ENCODE measurements at regions not wholly inside any gene's neighbourhood (a gene's known extent, or its start where the extent isn't known, plus 50 kb on each side); places are given as distances from the start of the nearest gene placed in this dataset.

DNA sequence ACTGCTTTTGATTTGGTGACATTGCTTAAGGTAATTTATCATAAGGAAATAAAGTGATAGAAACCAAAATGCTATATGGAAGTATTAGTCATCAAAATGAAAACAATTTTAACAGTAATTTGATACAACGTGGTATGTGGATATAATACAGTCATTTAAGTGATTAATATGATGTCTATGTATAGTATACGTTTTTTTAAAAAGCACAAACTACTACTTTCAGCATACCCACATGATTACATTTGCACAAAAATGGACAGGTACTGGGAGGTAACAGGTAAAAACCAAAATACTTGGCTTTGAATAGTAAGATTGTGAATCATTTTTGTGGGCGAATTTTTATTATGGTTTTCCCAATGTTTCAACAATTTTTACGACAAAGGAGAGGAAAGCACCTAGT is 97.6 kb downstream of the OGFRL1 start:
- H3K9ac ChIP-seq (ENCODE audit: low read depth, low read length): no peak overlapping the region
- H3K27ac ChIP-seq (ENCODE audit: low read length): no peak overlapping the region
- peaks cover 26% of the 10 kb centered on the region for H3K4me1 ChIP-seq (ENCODE audit: insufficient read depth, low read length)

DNA sequence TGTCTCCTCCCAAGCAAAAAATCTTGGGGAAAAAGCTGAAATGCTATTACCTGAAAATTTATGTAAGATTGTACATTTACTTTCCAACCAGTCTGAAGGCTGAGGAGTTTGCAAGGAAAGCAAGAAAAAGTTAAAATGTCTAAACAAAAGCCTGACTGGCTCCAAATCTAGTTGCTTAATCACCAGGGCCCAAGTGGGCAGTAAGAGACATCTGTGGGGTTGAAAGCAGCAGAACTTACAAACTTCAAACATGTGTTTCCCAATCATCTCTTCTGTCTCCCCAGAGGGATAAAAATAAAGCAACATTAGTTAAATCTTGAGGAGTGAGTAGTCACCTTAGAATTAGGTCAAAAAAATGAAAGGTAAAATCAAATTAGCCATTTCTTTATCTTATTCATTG is 98.6 kb downstream of the OGFRL1 start:
- Histone ChIP-seq H3K27me3 (ENCODE audit: insufficient read depth, low read length) (no peaks in the 10 kb centered on the region), H3K36me3 (ENCODE audit: insufficient read depth, low read depth, low read length) (no peaks in the 10 kb centered on the region), H3K9me3 (ENCODE audit: insufficient read depth, low read depth, low read length) (no peaks in the 10 kb centered on the region), H3K9ac (ENCODE audit: low read depth, low read length) (no peak overlapping the region), H3K4me3 (ENCODE audit: low read length) (no peak overlapping the region), H3K27ac (ENCODE audit: low read length) (no peak overlapping the region), H3K4me1 (ENCODE audit: insufficient read depth, low read length) (peaks cover 26% of the 10 kb centered on the region)

More for the DNA sequence above, 97.6 kb downstream of the OGFRL1 start:
- Histone ChIP-seq H3K27me3 (ENCODE audit: insufficient read depth, low read length) (no peaks in the 10 kb centered on the region), H3K36me3 (ENCODE audit: insufficient read depth, low read depth, low read length) (no peaks in the 10 kb centered on the region), H3K4me3 (ENCODE audit: low read length) (no peak overlapping the region), H3K9me3 (ENCODE audit: insufficient read depth, low read depth, low read length) (no peaks in the 10 kb centered on the region)

DNA sequence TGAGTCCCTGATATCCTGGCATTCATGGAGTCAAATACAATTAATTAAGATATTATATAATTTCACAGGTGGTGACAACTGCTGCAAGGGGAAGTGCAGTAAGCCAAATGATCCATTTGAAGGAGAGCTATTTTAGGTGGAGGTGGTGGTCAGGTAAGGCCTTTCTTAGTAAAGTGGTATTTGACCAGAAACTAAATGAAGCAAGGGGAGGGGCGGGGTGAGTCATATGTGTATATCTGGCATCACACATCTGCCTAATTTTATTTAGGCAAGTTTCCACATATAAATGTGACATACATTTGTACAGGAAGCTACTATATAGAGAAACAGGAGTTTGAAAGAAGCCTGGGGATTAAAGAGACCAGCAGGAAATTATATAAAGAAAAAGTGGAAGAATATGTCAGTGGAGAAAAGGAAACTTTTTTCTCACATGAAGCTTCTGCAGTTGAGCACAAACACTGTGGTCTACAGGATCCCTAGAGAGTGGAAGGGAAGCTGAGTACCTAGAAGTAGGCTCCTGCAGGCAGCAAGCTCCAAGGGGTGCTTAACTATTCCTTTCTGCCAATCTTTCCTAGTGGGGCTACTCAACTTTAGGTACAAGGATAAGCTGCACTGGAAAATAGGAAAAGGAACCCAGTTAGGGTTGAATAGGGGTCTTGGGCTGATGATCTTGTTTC is 99.6 kb downstream of the OGFRL1 start:
- H3K4me1 ChIP-seq (ENCODE audit: insufficient read depth, low read length): peaks cover 26% of the 10 kb centered on the region
- no peak overlapping the region for H3K4me3 ChIP-seq (ENCODE audit: low read length)
- H3K27me3 ChIP-seq (ENCODE audit: insufficient read depth, low read length): no peaks in the 10 kb centered on the region
- H3K9me3 ChIP-seq (ENCODE audit: insufficient read depth, low read depth, low read length): no peaks in the 10 kb centered on the region
- no peak overlapping the region for H3K9ac ChIP-seq (ENCODE audit: low read depth, low read length)
- H3K27ac ChIP-seq (ENCODE audit: low read length): no peak overlapping the region
- H3K36me3 ChIP-seq (ENCODE audit: insufficient read depth, low read depth, low read length): no peaks in the 10 kb centered on the region

DNA sequence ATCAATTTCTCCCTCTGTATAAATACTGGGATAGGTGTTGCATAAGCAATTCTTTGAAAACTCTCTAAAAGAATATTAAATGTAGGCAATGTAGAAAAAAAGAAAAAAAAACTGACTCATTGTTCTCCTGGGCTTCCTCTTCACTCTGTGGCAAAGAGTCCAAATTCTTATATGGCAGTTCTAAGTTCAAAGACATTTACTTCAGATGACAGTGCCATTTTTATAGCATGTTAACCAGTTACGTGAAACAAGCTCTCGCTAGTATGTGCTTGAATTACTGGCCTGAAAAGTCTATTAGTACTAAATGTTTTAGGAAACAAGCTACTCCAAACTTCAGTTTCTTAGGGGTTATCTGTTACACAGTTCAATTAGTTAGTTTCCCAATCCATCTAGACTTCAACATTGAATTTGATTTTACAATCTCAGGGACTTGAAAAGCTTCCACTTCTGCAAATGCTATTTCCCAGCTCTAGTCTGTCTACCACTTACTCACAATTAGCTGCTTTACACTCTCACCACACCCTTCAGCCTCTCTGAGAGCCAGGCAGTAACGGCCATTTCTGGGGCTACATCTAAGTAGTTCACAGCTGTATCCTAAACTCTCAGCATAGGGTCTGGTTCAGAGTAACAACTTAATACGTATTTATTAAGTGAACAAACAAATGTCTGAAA is 100.4 kb downstream of the OGFRL1 start:
- Histone ChIP-seq H3K27ac (ENCODE audit: low read length) (no peak overlapping the region), H3K36me3 (ENCODE audit: insufficient read depth, low read depth, low read length) (no peaks in the 10 kb centered on the region), H3K9me3 (ENCODE audit: insufficient read depth, low read depth, low read length) (no peaks in the 10 kb centered on the region), H3K9ac (ENCODE audit: low read depth, low read length) (no peak overlapping the region), H3K4me1 (ENCODE audit: insufficient read depth, low read length) (peaks cover 22% of the 10 kb centered on the region), H3K27me3 (ENCODE audit: insufficient read depth, low read length) (no peaks in the 10 kb centered on the region), H3K4me3 (ENCODE audit: low read length) (no peak overlapping the region)

DNA sequence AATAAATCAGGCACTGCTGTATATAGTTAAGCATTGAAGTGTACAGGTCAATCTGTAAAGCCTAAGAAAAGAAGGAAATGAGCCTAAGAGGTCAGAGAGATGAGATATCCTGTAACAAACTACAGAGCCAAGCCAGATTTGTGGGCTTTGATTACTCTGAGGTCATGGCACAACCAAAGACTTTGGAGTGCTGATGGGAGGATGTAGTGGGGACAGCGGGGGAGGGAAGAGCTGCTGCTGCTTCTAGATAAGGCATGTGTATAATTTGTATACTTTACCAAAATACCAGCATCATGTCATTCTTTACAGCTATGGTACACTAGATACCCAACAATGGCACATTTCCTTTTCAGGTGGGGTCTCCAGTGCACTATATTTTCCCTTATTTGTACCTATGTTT is 102.5 kb downstream of the OGFRL1 start:
- Histone ChIP-seq H3K4me1 (ENCODE audit: insufficient read depth, low read length) (peaks cover 19% of the 10 kb centered on the region; the same call in 1 of the 2 replicates), H3K4me3 (ENCODE audit: low read length) (no peak overlapping the region), H3K36me3 (ENCODE audit: insufficient read depth, low read depth, low read length) (no peaks in the 10 kb centered on the region), H3K27ac (ENCODE audit: low read length) (no peak overlapping the region), H3K9ac (ENCODE audit: low read depth, low read length) (no peak overlapping the region), H3K9me3 (ENCODE audit: insufficient read depth, low read depth, low read length) (no peaks in the 10 kb centered on the region), H3K27me3 (ENCODE audit: insufficient read depth, low read length) (no peaks in the 10 kb centered on the region)

DNA sequence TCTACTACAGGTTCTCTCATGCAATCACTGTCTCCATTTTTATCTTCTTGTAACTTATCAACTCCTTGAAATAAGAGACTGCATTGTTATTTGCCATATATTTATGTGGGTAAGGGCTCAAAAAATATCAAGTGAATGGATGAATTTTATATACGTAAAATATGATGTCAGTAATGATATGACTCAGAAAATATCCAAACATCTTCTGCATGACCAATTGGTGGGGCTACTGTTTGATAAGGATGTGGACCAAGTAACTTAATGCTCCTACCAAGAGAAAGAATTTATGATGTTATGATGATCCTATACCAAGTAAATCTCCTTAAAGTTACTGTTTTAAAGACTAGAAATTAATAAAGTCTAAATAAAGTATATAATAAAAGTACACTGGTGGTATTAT is 103.7 kb downstream of the OGFRL1 start:
- Histone ChIP-seq H3K4me3 (ENCODE audit: low read length) (no peak overlapping the region), H3K27ac (ENCODE audit: low read length) (no peak overlapping the region), H3K4me1 (ENCODE audit: insufficient read depth, low read length) (peaks cover 9% of the 10 kb centered on the region; the same call in 1 of the 2 replicates), H3K36me3 (ENCODE audit: insufficient read depth, low read depth, low read length) (no peaks in the 10 kb centered on the region), H3K9ac (ENCODE audit: low read depth, low read length) (no peak overlapping the region), H3K27me3 (ENCODE audit: insufficient read depth, low read length) (no peaks in the 10 kb centered on the region), H3K9me3 (ENCODE audit: insufficient read depth, low read depth, low read length) (no peaks in the 10 kb centered on the region)

DNA sequence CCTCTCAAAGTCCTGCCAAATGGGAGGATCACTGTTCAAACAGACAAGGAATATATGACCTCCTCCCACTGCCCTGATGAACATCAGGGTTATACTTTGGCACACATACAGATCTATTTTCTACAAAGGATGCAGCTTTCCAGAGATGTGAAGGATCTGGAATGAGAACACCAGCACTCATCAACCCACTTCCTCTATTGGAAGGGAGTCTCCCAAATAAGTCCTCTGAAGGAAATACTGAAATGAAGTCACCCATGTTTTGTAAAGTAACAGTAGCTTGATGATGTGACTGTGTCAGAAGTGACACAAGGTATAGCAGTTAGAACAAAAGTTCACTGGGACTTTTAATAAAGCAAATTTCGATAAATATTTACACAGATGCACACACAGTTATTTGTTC is 104.9 kb downstream of the OGFRL1 start:
- Histone ChIP-seq H3K4me1 (ENCODE audit: insufficient read depth, low read length) (peaks cover 6% of the 10 kb centered on the region; the same call in 1 of the 2 replicates), H3K36me3 (ENCODE audit: insufficient read depth, low read depth, low read length) (no peaks in the 10 kb centered on the region), H3K9me3 (ENCODE audit: insufficient read depth, low read depth, low read length) (no peaks in the 10 kb centered on the region), H3K9ac (ENCODE audit: low read depth, low read length) (no peak overlapping the region), H3K27me3 (ENCODE audit: insufficient read depth, low read length) (no peaks in the 10 kb centered on the region), H3K4me3 (ENCODE audit: low read length) (no peak overlapping the region), H3K27ac (ENCODE audit: low read length) (no peak overlapping the region)

DNA sequence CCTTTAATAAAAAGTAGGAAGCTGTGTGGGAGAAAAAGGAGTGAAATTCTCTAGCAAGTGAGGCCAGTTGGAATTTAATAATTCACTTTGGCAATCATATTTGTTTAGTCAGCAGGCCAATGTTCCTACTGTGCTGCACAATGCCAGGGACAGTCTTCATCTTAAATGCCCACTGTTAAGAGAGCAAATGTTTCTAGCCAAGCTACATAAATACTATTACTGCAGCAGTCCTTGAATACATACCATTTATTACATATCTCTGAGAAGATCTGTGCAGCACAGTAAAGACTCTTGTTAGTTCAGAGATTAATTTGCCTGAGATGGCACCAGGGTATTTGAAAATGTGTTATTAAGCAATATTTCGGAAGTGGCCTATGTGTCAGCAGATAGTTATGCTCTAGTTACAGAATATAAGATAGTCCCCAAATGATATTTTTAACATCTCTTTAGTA is 105.4 kb downstream of the OGFRL1 start:
- no peak overlapping the region for H3K27ac ChIP-seq (ENCODE audit: low read length)

DNA sequence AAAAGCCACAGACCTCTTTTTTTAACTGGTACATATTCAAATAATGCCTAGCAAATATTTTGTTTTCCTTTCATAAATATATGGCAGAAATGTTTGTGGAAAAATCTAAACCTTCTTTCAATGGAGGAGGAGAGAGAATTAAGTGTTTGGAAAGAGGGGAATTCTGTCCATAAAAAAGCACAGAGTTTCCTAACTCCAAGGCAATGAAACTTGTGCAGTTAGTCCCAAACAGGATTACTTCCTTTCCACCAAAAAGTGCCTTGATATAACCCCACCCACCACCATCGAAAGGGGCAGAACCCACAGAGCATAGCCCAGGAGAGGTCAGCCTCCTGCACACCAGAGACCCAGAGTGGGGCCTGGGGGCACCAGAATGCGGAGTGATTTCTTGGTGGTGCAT is 106.3 kb downstream of the OGFRL1 start:
- Histone ChIP-seq H3K36me3 (ENCODE audit: insufficient read depth, low read depth, low read length) (no peaks in the 10 kb centered on the region), H3K27ac (ENCODE audit: low read length) (no peak overlapping the region), H3K27me3 (ENCODE audit: insufficient read depth, low read length) (no peaks in the 10 kb centered on the region), H3K4me3 (ENCODE audit: low read length) (no peak overlapping the region), H3K9me3 (ENCODE audit: insufficient read depth, low read depth, low read length) (no peaks in the 10 kb centered on the region), H3K4me1 (ENCODE audit: insufficient read depth, low read length) (peaks cover 5% of the 10 kb centered on the region; the same call in 1 of the 2 replicates), H3K9ac (ENCODE audit: low read depth, low read length) (no peak overlapping the region)

More for the DNA sequence above, 105.4 kb downstream of the OGFRL1 start:
- no peaks in the 10 kb centered on the region for H3K9me3 ChIP-seq (ENCODE audit: insufficient read depth, low read depth, low read length)
- H3K4me1 ChIP-seq (ENCODE audit: insufficient read depth, low read length): peaks cover 5% of the 10 kb centered on the region; the same call in 1 of the 2 replicates
- H3K27me3 ChIP-seq (ENCODE audit: insufficient read depth, low read length): no peaks in the 10 kb centered on the region
- H3K9ac ChIP-seq (ENCODE audit: low read depth, low read length): no peak overlapping the region
- H3K4me3 ChIP-seq (ENCODE audit: low read length): no peak overlapping the region
- no peaks in the 10 kb centered on the region for H3K36me3 ChIP-seq (ENCODE audit: insufficient read depth, low read depth, low read length)

DNA sequence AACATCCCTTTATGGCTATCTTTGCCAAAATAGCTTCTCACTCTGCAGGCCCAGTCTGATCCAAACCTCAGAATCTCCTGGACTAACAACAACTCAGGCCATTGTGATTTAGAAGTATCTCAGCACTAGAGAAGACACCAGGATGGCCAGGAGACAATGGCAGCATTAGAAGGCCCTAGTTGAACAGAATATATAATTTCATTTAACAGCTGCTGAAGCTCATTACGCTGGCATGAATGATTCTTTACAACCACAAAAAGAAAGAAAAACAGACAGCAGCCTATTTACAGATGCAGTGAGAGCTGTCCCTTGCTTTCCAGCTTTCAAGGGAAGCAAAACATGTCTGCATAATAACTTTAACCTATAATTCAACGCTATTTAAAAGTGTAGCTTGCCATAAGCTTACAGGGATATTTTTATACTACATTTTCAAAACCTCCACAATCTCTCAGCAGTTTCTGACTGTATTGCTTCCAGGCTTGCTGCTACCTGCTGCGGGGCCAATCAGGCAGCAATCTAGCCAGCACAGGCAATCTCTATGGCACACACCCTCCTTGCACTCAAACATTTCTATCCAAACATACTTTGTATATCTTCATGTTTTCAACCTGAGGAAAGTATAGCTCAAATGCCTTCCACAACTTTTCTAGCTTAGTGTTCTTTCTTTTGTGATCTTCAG is 107.3 kb downstream of the OGFRL1 start:
- Histone ChIP-seq H3K4me1 (ENCODE audit: insufficient read depth, low read length) (0 out of 2 replicates have a peak, but pooled peaks cover 3% of the 10 kb centered on the region), H3K27me3 (ENCODE audit: insufficient read depth, low read length) (no peaks in the 10 kb centered on the region), H3K27ac (ENCODE audit: low read length) (no peak overlapping the region), H3K36me3 (ENCODE audit: insufficient read depth, low read depth, low read length) (no peaks in the 10 kb centered on the region), H3K4me3 (ENCODE audit: low read length) (no peak overlapping the region), H3K9ac (ENCODE audit: low read depth, low read length) (no peak overlapping the region), H3K9me3 (ENCODE audit: insufficient read depth, low read depth, low read length) (no peaks in the 10 kb centered on the region)

DNA sequence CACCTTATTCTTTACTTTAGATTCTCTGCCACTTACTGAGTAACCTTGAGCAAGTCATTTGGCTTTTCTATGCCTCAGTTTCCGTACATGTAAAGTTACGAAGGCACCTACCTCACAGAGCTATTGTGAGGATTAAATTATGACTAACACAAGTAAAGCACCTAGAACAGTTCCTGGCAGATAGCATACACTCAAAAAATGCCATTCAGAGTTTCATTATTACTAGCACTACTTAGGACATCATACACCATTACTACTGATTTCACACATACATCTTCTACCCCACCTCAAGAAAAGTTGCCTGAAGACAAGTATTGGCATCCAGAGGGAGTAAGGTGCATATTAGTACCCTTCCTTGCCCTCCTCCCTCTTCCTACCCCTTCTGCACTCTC is 107.8 kb downstream of the OGFRL1 start:
- H3K9me3 ChIP-seq (ENCODE audit: insufficient read depth, low read depth, low read length): no peaks in the 10 kb centered on the region
- no peak overlapping the region for H3K27ac ChIP-seq (ENCODE audit: low read length)
- H3K9ac ChIP-seq (ENCODE audit: low read depth, low read length): no peak overlapping the region
- H3K27me3 ChIP-seq (ENCODE audit: insufficient read depth, low read length): no peaks in the 10 kb centered on the region
- no peaks in the 10 kb centered on the region for H3K4me1 ChIP-seq (ENCODE audit: insufficient read depth, low read length)
- H3K36me3 ChIP-seq (ENCODE audit: insufficient read depth, low read depth, low read length): no peaks in the 10 kb centered on the region
- H3K4me3 ChIP-seq (ENCODE audit: low read length): no peak overlapping the region

DNA sequence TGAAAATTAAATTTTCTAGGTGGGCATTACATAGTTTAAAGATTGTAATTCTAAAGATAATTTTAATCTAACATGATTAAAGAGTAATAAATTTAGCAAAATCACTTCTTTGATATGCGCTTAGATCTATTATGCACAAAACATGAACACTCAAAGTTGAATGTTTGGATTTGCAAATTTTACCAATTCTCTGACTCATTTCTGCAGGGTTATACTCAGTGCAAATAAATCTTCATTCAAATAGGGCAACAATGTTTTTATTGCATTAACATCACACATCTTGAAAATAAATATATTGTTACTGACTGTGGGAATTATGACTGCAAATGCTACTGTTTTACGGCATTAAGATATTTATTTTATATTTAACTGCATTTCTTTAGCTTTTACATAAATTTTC is 110.7 kb downstream of the OGFRL1 start:
- Histone ChIP-seq H3K4me3 (ENCODE audit: low read length) (no peak overlapping the region), H3K9ac (ENCODE audit: low read depth, low read length) (no peak overlapping the region), H3K4me1 (ENCODE audit: insufficient read depth, low read length) (peaks cover 19% of the 10 kb centered on the region), H3K36me3 (ENCODE audit: insufficient read depth, low read depth, low read length) (no peaks in the 10 kb centered on the region), H3K27me3 (ENCODE audit: insufficient read depth, low read length) (no peaks in the 10 kb centered on the region), H3K27ac (ENCODE audit: low read length) (no peak overlapping the region), H3K9me3 (ENCODE audit: insufficient read depth, low read depth, low read length) (no peaks in the 10 kb centered on the region)
